PFSK-1 (cell line): ENCODE measurements at regions not wholly inside any gene's neighbourhood (a gene's known extent, or its start where the extent isn't known, plus 50 kb on each side); places are given as distances from the start of the nearest gene placed in this dataset.

ENCODE experiments used
- POLR2AphosphoS5 ChIP-seq: IDR thresholded peaks from 2 replicates; pipeline ENCODE4 v1.6.1; 2012; ENCODE audit warnings: low read depth, mild to moderate bottlenecking, control low read depth, low read length, moderate library complexity
- REST ChIP-seq, 2 experiments: IDR thresholded peaks; 2 replicates each; pipeline versions ENCODE4 v1.6.1 to v1.8.0; 2011 to 2012; ENCODE audit warnings: low read depth in 2 of 2, low read length in 2 of 2, control low read depth in 1 of 2, inconsistent platforms in 1 of 2, mild to moderate bottlenecking in 1 of 2, moderate library complexity in 1 of 2; ENCODE audit not compliant: insufficient read depth in 1 of 2
- SIN3A ChIP-seq: IDR thresholded peaks from 2 replicates; pipeline ENCODE4 v1.6.1; 2012; ENCODE audit warnings: mild to moderate bottlenecking, low read length, moderate library complexity, borderline replicate concordance; ENCODE audit not compliant: insufficient read depth
- TAF1 ChIP-seq: IDR thresholded peaks from 2 replicates; pipeline ENCODE4 v1.6.1; 2012; ENCODE audit warnings: low read length, control low read depth, borderline replicate concordance; ENCODE audit not compliant: insufficient read depth

DNA sequence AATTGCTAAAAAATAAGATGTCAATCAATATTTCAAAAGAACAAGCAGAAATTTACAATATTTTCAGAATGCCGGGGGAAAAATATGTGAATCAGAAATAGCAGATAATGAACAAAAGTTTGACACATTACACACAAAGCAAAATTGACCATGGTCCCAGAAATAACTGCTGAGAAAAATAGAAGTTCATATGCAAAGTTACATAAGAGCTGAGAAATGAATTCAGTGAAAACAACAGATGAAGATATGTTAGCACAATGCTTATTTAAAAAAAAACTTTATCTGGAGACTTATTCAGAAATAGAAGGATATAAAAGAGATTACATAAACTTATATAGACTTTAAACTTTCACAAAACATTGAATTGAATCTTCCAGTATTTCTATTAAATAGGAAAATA is 1483.7 kb upstream of the ACO1 start:
- no peak for TF ChIP-seq POLR2AphosphoS5
- no peak for TF ChIP-seq REST (IDR thresholded peaks at IDR 0.05; ENCODE audit: insufficient read depth in 1 of 2, low read depth in 2 of 2, low read length in 2 of 2)
- TF ChIP-seq TAF1 = no peak
- TF ChIP-seq SIN3A = no peak
